IPS-11a (cell line): ENCODE measurements at regions not wholly inside any gene's neighbourhood (a gene's known extent, or its start where the extent isn't known, plus 50 kb on each side); places are given as distances from the start of the nearest gene placed in this dataset.
"Not testable (repeated sequence)": the region's sequence is repeated elsewhere in the genome, so short reads cannot be mapped to it uniquely, and the experiment has no call there.

Source experiments
- H3K4me3 ChIP-seq: one replicate; pipeline ENCODE4 v1.5.1; 2013; ENCODE audit warnings: low read depth, low read length, control low read depth

DNA sequence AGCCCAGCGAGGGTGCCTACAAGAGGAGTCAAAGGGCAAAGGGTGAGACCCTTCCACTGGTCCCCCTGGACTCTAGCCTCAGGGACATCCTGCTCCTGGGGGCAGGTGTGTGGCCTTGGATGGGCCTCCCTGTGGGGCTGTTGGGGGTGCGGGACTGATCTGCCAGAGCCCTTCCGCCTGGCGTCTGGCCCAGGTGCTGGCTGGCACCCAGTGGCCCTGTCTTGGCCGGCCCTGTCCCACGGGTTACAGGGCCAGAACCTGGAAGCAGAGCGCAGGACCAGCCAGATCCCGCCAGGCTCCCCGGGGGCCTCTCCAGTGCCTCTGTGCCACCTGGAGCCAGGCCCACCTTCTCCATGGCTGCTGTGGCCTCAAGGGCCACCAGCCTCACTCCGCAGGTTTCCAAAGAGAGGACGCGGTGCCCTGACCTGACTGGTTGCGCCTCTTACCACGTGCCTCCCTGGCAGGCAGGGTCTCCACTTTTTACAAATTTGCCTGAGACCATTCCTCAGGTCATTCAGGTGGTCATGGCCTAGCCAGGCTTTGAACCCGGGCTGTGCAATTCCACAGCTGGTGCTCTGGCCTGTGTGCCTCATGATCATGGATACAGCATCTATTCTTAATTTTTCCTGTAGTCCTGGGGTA is 444.8 kb downstream of the SPATA31D1 start:
- H3K4me3 ChIP-seq = not testable (repeated sequence)

DNA sequence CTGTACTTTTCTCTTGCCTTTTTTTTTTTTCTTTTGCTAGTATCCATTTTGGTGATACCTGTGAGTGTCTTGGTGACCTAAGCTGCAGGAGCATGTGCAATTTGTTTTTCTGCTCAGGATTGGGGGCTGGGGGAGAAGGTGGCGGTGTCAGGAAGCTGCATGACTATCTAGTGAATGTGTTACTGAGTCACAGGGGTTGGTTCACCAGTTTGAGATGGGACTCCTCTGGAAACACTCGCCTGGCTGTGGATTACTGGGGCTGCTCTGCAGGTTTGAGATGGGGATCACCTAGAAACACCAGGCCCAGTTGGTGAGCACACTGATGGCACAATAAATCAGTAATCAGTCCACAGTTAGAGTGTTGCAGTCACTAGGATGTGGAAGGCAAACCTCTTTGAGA is 447.9 kb downstream of the SPATA31D1 start:
- no peak overlapping the region for H3K4me3 ChIP-seq

DNA sequence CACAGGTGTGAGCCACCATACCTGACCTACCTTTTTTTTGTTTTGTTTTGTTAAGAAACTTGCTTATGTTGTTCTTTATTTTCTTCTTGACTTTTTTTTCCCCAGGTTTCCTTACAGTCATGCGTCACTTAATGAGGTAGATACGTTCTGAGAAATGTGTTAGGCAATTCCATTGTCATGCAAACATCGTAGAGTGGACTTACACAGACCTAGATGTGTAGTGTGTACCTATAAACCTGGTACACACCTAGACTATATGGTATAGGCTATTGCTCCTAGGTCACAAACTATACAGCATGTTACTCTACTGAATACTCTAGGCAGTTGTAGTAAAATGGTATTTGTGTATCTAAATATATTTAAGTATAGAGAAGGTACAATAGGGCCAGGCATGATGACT is 448.6 kb downstream of the SPATA31D1 start:
- not testable (repeated sequence) for H3K4me3 ChIP-seq

DNA sequence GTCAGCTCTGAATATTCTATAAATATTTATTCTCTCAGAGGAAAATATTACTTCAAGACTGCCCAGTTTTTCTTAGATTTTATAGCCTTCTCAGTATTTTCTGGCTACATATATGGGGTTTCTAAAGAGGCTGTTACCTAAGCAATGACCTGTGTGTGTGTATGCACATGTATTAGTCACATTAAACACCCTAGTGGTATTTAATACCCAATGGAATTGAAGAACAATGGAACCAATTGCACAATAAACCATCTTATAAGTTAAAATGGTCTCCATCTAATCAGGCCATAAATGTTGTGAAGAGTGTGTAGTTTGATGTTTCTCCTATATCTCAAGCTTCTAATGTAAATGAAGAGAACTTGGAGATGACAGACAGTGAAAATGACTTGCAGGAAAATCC is 450.0 kb downstream of the SPATA31D1 start:
- H3K4me3 ChIP-seq = no peak overlapping the region

DNA sequence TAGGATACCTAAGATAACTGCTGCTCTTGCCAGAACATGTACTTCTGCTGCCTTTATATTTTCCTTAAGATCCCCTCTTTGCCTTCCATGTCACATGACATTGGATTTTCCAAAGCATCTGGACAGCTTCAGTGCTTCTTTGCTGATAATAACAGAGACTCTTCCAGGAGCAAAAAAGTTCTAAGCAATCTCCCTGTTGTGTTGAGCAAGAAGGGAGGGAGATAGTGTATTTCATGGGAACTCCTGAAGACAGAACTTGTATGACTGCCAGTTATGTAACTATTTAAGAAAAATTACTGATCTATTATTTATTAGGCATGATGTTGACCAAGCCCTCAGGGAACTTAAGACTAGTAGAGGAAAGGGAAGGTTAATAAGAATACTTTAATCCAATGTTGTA is 454.7 kb downstream of the SPATA31D1 start:
- no peak overlapping the region for H3K4me3 ChIP-seq

DNA sequence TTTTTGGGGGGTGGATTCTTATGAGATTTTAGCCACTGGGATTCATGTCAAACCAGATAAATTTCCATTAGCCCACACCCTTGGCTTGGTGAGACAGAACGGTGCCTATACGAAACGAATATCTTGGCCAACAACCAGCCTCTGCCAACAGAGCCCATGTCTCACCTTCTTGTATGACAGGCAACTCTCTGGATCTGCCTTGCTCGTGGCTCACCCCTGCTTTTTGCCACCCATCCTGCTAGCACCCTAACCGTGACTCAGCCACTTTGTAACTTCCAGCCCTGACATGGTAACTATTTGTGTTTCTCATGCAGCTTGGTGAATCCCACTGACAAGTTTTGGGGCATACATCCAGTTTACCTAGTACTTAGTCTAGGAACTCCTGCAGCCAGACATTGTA is 457.0 kb downstream of the SPATA31D1 start:
- no peak overlapping the region for H3K4me3 ChIP-seq

DNA sequence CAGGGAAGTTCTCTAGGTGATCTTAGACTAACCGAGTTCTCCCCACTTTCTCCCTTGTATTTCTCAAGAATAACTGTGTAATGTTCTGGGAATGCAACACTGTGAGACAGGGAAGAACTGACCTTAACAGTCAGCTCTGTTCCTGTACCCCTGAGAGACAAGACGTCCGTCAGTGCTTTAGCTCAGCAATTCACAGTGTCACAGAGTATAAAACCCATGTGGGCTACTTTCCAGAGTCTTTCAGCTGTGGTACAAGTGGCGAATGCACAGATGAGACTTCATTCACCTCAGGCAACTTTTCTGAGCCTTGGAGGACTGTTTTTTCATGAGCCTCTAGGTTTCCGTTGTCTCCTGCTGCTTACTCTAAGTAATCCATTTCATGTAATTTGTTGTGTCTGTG is 458.8 kb downstream of the SPATA31D1 start:
- no peak overlapping the region for H3K4me3 ChIP-seq

DNA sequence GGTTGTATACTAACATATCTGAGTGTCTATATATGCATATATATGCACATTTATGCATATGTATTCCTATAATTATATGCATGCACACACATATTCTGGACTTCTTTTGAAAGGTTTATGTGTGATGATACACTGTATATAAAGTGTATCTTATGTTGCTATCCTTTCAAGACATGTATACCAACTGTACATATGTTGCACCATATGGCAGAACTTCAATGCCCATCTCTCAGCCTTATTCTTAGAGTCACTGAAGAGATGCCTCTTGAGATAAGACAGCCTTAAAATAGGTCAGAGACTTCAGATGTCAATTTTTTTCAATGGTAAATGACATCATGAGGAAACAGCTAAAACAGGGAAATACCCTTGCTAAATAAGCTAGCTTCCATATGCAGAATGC is 461.4 kb downstream of the SPATA31D1 start:
- H3K4me3 ChIP-seq = no peak overlapping the region

DNA sequence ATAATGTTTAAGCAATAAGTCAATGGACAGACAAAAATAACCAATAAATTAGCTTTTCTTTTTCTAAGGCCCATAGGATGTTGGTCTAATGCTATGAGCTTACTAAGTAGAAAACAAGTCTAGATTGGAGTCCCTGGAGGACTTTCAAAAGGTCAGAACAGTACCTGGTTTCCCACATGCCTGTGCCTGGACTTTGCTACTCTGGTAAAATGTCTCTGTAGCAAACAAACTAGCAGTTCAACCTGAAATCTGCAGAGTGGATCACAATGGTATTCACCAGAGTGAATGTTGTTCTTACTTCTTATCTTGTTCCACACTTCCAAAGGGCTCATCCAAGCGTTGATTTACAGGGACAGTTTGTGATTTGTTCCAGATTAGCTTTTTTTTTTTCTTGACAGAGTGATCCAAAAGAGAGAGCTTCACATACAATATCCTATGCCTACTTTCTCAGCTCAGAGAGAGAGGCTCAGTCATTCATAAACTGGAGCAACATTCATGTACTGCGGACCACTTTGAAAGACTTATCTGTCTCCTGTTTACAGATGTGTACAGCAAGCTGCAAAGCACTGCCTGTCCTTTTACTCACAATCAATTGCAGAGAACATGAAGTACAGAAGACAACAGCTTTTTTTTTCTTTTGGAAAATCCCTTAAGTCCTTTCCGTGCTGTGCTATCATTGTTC is 466.1 kb downstream of the SPATA31D1 start:
- no peak overlapping the region for H3K4me3 ChIP-seq

DNA sequence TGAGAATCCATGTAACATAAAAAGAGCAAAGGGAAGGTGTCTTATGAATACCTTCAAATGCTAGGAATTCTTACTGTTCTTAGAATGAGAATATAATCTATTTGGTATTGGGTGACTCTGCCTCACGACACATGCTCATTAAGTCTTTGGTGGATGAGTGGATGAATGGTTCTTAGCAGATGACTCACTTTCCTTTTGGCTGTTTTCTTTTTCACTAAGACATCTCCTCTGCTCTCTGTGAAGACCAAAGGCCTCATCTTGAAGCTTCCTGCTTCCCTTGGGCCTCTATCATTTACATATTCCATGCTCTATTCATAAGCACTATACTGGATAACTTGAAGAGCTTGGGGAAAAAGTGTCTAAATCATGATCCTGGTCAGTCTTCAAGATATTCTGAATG is 468.1 kb downstream of the SPATA31D1 start:
- H3K4me3 ChIP-seq = no peak overlapping the region

DNA sequence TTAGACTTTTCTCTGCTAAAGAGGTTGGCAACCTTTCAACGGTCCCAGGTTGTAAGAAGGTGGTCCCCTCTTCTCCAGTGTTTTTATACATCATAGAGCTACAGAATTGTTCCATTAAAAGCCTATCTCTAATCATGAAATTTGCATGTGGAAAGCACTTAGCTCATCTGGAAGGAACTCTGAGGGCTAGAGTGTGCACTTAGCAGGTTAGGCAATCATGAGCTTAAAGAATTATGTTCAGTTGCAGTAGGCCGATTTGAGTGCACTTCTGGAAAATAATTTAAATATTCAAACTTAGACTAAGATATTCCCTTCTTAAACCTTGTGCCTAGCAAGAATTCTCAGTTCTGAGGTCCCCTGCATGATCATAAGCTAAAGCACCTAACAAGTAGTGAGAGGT is 468.7 kb downstream of the SPATA31D1 start:
- H3K4me3 ChIP-seq = no peak overlapping the region

DNA sequence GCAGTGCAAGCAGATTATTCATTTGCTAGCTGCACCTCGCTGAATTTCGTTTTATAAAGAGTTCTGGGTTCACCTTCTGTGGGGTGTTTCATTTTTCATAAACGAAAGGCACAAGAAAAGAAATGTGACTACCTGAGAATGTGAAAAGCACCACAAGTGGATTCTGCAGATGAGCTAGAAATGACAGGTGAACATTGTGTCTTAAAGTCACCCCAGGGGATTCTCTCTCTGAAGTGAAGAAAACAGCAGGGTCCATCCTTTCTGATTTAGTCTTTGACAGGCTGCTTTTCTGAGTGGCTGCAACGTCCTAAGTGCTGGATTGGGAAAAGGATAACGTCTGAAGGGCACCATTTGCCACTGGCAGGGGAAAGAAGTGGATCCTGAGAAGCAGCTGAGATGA is 469.3 kb downstream of the SPATA31D1 start:
- H3K4me3 ChIP-seq = no peak overlapping the region

DNA sequence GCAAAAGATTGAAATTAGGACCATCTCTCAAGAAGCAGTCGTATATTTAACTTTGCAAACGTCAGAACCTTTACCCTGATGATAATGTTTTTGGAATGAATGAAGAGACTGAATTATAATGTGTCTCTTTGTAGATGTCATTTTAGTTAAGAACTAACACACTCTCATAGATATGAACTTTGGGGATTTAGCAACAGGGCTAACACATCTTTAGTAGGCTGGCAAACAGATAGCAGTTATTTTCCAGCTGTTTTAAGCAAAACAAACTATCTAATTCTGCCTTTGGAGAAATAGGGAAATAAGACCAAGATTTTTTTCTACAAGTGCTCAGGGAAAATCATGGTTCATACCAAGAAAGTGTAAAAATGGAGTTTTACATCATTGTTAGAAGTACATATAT is 469.7 kb downstream of the SPATA31D1 start:
- no peak overlapping the region for H3K4me3 ChIP-seq

DNA sequence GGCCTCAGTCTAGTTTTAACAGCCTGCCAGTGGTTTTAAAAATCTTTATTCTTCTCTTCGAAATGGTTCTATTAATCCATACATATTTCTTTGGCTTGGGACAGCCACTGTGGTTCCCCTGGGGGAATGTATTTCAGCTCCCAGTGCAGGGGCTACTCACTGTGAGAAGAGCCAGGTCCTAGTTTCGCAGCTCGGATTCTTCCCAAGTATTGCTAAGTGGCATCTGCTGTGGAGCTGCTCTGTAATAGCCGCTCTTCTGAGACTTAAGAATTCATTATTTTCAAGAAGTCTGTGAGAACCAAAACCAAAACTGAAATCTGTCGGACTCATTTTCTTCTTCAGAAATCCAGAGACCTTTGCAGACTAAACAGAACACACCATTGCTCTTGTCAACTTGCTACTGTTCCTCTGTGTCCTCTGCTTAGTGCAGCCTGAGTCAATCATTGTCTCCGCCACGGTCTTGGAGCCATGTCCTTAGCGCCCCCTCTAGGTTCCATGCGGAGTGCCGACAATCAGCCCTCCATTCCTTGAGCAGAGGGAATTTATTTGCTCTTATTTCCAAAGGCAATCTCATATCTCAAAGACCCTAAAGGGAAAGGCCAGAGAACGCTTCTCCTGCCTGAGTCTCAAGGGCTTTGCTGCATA is 478.2 kb downstream of the SPATA31D1 start:
- no peak overlapping the region for H3K4me3 ChIP-seq

DNA sequence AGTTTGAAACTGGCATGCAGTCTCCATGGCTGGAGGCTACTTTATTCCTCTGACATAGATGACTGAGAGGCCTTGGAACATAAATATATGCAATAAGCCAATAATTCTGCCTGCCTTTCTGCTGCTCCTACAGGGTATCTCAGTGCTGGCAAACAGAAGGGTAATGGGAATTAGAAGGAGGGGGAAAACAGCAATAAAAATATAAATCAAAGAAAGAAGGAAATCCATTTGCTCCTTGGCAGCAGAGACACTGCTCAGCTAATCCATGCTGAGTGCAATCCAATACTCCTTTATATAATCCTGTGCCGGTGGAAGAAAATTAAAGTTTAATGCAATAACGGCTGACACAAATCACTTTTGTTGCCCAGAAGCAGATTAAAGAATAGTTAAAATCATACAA is 478.9 kb downstream of the SPATA31D1 start:
- H3K4me3 ChIP-seq = no peak overlapping the region

DNA sequence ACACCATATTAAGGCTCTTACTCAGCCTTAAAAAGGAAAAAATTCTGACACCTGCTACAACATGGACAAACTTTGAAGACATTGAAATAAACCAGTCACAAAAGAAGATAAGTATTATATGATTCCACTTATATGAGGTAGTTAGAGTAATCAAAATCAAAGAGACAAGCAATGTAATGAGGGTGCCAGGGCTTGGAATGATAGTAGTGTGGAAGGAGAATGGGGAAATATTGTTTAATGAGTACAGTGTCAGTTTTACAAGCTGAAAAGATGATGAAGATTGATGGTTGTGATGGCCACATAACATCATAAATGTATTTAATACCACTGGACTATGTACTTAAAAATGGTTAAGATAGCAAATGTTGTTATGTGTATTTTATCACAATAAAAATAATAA is 485.7 kb downstream of the SPATA31D1 start:
- H3K4me3 ChIP-seq = no peak overlapping the region

DNA sequence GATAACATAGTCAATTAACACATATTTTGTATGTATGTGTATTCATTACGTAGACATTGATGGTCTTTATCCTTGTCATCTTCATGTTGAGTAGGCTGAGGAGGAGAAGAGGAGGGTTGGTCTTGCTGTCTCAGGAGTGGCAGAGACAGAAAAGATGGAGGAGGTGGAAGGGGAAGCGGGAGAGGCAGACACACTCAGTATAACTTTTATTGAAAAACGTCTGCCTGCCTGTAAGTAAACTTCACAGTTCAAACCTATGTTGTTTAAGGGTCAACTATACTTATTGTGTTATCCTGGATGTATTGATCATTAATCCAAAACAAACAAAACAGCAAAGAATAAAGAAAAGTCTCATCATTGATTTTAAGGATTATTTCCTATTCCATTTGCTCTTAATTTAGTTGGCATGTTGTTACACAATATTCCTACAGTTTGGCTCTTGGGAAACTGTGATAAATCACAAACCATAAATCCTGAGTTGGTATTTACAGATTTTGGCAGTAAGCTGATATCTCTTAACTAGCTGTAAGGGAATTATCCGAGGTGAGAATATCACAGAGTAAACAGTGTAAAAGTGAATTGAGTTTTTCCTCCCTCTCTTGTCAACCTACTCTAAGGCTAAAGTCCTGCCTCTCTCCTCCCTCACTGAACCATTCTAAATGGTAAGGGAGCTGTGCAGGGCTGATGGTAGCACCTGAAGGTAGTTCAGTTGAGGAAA is 487.2 kb downstream of the SPATA31D1 start:
- H3K4me3 ChIP-seq = no peak overlapping the region

DNA sequence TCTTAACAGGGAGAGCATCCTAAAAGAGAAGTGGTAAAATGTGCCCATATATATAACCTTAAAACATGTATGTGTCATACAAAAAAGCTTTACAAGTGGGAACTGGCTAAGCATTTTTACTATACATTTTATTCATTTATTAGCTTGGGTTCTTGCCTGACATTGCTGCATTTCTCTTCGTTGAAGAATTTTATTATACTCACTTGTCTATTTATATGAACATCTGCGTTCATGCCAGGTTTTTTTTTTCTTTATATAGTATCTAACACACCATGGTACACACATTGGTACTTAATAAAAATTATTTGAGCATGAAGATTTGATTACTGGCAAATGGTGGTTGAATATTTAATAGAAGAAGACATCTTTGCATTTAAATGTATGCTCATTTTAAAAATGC is 492.3 kb downstream of the SPATA31D1 start:
- H3K4me3 ChIP-seq = no peak overlapping the region

DNA sequence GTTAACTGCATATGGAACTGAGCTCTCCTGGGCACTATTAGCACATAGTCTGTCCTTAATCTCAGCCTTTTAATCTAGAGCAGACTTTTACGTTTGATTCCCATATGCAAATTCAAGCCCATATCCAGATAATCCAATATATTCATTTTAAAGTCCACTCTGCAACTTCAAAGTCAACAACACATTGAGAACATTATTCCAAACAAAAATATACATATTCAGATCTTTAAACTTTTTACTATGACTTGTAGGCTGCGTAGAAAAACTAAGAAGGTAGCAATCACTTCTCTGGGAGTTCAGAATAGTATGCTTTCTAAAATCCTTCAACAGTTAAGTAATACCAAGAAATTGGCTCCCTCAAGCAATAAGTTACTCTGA is 499.4 kb downstream of the SPATA31D1 start:
- no peak overlapping the region for H3K4me3 ChIP-seq

DNA sequence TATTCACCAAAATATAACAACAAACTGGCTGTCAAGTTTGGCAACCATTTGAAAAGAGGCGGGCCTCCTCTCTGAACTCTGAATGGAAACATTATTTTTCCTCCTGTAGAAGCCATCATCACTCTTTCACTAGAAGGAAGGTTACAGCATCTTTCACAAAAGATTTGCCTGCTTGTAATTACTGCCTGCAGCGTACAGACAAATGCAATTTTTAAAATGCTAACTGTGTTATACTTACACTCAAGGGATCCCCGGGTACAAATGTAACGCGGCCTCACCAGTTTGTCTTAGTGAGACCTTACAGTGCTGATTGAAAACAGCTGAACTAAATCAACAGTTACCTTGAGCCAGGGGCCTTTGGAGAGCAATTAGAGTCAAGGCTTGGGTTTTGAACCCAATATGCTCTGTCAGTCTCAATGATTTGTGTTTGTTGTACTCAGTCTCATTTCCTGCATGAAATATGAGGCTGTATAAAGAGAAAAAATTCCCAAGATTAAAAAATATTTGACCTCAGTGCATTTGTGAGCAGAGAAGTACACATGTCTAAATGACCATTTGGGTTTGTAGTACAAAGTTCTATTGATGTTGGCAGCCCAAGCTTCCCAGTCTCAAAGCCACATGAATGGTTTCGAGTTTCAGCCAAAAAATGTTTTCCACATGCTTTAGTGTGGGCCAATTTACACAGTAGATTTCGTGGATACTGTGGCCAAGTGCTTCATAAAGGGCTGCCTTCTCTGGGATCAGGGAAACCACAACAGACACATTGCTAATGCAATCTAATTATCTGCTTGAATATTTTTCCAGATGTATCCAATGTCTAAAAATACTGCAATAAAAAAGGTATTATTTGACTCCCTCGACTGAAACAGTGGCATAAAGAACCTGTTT is 500.0 kb downstream of the SPATA31D1 start:
- no peak overlapping the region for H3K4me3 ChIP-seq
